GM21390 (cell line): ENCODE measurements at regions not wholly inside any gene's neighbourhood (a gene's known extent, or its start where the extent isn't known, plus 50 kb on each side); places are given as distances from the start of the nearest gene placed in this dataset.
"Not testable (repeated sequence)": the region's sequence is repeated elsewhere in the genome, so short reads cannot be mapped to it uniquely, and the experiment has no call there.

Experiments
- ATAC-seq: cut with Tn5 transposase; IDR thresholded peaks from one replicate; pipeline ENCODE4 v1.9.1; 2021; ENCODE audit not compliant: unreplicated experiment

DNA sequence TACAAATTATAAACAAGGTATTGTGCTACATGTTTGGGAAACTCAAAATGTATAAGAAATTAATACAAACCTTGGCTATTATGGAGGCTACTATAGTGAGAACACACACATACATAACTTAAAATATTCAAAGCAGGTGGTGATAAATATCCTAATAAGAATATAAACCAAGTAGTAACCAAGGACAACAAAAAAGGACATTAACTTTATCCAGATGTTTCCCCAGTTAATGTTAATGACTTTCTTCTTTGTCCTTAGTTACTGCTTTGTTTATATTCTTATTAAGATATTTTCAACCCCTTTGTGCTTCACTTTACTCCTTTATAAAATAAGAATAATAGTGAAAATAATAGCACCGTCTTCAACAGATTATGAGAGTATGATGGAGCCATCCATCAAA, 241.6 kb downstream of the CALCRL start:
- no peak for ATAC-seq

DNA sequence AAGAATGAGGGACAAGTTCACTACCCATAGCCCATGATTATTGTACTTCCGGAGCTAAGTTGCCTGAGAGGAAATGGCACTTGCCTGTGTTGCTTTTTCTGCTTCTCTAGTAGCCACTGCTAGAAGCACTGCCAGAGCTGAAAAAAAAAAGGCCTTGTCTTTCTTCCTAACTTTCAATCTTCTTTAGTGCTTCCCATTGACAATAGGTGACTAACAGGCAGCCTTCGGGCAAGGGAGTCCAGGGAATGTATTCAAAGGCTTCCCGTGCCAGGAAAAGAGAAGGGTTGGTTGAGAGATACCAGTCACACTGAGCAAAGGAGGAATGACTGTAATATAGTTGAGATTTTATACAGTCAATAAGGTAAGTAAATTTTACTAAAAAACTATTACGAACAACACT, 242.0 kb downstream of the CALCRL start:
- ATAC-seq = no peak

DNA sequence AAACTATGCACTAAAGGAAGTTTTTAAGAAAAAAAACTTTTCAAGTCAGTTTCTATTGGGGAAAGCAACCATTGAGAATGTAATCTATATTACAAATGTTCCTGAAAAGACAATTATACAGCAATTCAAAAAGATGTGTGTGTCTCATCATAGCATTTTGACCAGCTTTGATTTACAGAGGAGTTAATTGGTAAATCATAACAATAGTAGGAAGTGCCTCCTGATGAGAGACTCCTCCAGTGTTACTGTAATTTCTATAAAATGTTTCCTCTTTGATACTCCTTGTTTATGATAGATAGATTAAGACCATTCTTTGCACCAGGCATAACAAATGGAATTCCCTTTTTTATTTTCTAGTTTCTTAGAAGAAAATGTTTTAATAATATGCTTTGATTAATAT, 249.9 kb downstream of the CALCRL start:
- no peak for ATAC-seq

DNA sequence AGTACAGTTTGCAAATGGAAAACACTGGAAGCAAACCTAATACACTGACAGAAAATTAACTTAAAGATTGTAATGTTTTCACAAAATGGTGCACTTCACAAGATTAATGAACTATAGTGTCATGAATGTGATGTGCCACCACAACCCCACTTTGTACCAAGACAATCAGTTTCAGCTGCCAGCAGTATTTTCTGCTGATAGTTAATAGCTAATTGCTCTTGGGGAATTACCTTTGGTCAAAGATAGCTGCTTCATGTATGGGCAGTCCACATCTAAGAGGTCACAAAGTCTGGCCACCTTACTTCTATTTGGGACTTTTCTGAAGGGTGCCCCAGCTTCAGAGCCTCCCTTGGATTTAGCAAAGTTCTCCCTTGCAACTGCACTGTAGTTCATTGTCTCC, 254.0 kb downstream of the CALCRL start:
- no peak for ATAC-seq

DNA sequence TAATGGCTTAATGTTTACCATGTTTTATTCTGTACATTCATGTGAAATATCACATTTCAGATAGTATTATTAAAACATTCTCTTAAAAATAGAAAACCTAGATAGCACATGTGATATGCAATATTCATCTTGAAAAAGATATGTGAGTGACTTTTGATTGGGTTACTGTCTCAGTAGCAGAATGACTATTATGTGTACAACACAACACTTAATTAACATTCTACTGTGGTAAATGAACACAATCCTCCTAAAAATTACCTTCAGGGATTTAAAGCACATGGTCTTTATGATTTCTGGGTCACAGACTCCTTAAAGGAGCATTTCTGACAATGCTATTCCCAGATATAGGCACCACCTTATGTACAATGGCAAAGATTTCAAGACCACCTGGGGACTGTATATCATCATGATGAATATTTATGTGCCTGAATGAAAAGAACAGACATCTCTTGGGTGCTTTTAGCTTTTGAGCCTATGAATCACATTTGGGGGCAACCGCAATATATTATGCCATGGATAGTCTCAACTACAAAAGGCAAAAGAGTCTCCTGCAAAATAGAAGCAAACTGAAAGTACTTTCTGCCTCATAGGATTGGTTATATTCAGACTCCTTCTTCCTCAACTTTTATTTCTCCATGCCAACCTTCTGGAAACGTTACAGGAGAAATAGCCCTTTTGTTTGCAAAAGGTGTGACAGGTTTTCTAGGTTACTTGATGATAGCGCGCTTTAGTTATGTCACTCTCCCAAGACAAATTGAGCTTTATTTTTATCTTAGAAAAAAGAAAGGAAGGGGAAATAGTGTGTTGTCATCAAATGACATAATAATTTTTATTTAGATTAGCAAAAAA, 259.0 kb downstream of the CALCRL start:
- ATAC-seq = no peak

DNA sequence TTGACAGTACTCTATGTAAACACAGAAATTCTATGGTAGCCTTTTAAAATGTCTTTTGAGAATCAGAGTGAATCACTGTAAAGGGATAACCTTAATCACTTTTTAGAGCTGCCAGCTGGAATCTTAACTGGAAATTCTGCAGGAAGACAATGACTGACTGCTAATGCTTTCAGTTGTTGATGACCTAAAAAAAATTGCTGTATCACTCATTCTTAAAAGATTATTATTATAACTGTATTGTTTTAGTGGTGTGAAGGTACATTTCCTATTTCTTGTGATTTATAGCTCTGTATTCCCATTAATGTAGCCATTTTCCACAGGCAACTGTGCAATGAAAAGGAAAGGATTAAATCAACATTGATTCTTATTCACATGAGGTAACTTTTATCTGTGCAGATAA, 260.5 kb downstream of the CALCRL start:
- no peak for ATAC-seq

- ATAC-seq = no peak
Observed at GRCh38 chr2:187180529-187180928, 267.5 kb downstream of the CALCRL start.

DNA sequence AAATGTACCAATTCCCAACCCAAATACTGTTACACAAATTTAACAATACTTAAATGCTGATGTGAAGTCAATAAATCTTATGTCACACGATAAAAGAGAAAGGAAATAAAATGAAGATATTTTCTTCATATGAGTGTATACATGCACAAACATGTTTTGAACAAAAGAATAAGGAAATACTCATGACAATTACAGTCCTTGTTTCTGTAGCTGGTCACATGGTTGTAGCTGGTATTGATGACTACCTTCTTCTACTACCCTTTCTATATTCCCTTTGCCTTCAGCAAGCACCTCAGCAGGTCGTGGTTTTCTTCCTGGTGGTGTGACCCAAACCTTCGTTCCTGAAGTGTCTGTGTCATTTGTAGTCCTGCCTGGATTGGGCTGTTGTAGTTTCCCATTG, 269.2 kb downstream of the CALCRL start:
- not testable (repeated sequence) for ATAC-seq

GRCh38 chr2:187177253-187177652, 270.8 kb downstream of the CALCRL start:
- no peak for ATAC-seq

DNA sequence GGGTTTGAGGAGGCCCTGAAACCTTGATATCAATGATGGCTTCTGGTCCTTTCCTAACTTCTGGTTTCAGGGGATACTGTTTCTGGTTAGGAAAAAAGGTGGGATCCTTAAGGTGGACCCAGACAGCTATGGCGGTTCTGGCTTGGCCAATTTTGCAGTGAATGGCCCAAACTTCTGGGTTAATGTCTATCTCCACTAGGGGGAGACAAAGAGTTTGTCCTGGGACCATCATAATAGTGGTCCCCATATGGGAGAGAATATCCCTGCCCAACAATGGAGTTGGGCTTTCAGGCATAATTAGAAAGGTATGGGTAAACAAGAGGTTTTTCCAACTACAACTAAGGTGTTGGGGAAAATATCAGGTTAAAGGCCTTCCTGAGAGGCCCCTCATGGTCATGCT, 273.5 kb downstream of the CALCRL start:
- ATAC-seq = no peak

DNA sequence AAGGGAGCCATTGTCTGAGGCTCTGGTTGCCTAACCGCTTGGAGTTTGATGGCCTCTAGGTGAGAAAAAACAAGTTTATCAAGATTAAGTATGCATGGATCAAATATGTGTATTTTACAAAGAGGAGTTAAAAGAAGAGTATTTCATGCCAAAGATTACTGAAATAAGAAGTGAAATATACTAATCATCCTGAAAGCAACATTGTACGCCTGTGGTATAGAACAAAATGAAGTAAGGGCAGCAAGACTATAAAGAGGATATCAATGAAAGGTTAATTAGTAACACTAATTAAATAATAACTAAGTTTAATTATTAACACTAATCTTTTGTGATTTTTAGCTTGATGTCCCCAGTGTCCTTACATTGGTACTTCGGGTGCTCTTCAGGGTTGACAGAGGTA, 276.7 kb downstream of the CALCRL start:
- ATAC-seq = peak; percentile 30

GRCh38 chr2:187169864-187170263, 278.2 kb downstream of the CALCRL start:
- no peak for ATAC-seq

GRCh38 chr2:187168720-187169713, 279.0 kb downstream of the CALCRL start:
- peak; percentile 65 for ATAC-seq

DNA sequence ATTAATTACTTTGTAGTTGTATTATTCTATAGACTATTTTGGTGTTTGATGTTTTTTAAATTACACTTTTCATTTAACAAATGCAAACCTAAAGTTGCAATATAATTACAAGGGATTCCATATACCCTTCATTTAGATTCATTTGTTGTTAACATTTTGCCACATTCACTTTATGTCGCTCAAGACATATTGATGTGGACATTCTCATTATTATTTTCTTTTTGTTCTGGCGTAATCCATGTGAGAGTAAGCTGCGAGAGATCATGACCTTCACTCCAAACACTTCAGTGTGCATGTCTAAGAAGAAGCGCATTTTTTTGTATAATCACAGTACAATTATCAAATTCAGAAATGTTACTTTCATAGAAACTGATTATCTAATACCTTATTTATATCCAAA, 280.6 kb downstream of the CALCRL start:
- no peak for ATAC-seq

DNA sequence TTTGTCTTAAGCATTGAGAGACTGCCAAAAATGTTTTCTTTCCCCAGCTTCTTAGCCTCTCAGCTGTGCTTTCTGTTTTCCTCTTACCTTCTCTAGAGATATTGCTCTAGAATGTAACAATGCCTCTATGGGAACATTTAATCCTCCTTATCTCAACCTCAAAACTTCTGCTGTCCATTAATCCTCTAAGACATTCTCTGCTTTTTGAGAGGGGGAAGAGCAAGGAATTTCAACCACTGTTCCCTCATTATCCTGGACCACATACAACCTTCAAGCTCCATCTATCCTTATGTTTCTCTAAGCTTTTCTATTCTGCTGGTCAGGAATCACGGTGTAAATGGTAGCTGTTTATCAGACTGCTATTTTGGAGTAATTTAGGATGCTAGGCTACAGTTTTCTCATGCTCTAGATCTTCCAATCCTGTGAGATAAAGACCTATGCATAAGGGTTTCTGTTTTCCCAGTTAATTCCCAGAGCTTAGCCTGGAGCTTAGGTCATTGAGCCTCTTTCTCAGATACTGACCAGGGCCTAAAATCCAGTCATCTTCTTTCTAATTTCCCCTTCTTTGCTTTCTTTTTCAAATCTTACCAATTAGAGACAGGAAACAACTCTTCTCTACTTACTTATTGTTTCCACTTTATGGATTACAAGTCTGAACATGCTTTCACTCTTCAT, 282.0 kb downstream of the CALCRL start:
- ATAC-seq = no peak

DNA sequence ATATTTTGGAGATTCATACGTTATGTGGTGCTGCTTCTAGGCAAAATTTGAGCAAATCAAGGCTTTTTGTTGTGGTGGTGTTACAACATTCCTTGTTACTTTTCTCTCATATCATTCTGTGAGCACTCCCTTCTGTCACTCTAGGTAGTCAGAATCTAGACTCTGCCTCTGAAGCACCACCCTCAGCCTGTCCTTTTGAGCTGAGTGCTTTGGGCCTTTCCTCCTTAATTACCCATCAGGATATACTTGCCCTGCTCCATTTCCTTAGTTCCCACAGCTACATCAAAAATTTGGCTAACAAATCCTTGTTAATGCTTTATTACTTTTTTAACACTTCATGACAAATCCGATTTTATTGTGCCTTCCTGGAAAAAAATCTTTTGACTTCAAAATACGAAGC, 289.6 kb downstream of the CALCRL start:
- no peak for ATAC-seq

DNA sequence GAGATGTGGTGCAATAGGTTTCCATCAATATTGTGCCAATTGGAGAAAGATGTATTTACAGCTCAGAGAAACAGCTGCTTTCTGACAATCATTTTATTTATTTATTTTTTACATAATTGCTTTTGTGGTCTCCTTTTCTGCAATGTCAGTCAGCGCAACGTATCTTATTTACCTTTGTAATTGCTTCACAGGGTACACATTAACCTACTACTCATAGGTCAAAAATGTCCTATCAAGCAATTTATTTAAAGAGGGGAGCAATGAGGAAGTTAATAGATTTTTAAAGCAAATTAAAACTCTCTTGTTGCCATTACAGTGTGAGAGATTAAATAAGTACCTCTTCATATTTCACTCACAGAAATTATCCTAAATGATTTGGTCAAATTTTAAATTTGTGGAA, 291.0 kb downstream of the CALCRL start:
- no peak for ATAC-seq

DNA sequence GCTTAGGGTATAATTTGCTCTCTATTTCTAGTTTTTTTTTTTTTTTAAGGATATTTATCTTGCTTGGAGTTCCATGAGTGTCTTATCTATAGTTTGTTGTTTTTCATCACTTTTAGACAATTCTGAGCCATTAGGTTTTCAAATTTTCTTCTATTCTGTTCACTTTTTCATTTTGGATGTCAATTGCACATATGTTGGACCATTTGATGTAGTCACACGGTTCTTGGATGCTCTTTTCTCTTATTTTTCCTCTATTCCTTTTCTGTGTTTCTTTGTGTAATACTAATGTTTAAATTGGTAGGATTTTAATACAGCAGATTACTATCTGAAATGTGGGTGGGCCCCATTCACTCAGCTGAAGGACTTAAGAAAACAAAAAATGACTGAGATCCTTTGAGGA, 292.6 kb downstream of the CALCRL start:
- no peak for ATAC-seq

- ATAC-seq = no peak
Observed at GRCh38 chr2:187150670-187151069, 297.4 kb downstream of the CALCRL start.

GRCh38 chr2:187148059-187148714, 299.2 kb upstream of the ZSWIM2 start:
- ATAC-seq = no peak

GRCh38 chr2:187143537-187143936, 294.6 kb upstream of the ZSWIM2 start:
- ATAC-seq = no peak
